SH-SY5Y (cell line): ENCODE measurements at regions not wholly inside any gene's neighbourhood (a gene's known extent, or its start where the extent isn't known, plus 50 kb on each side); places are given as distances from the start of the nearest gene placed in this dataset.

Experiments
- GATA2 ChIP-seq: IDR thresholded peaks from 2 replicates; pipeline ENCODE4 v1.6.1; 2011; ENCODE audit warnings: mild to moderate bottlenecking, low read depth, low read length
- GATA3 ChIP-seq: IDR thresholded peaks from 2 replicates; pipeline ENCODE4 v1.6.1; 2011; ENCODE audit warnings: low read depth, mild to moderate bottlenecking, low read length, moderate library complexity

GRCh38 chr14:86143248-86143647, 613.3 kb downstream of the FLRT2 start:
- TF ChIP-seq GATA2 (no peak), GATA3 (no peak)

GRCh38 chr14:86141966-86142365, 612.0 kb downstream of the FLRT2 start:
- TF ChIP-seq GATA3 (no peak), GATA2 (no peak)

GRCh38 chr14:86129426-86129825, 599.5 kb downstream of the FLRT2 start:
- TF ChIP-seq GATA2, result no peak
- no peak for TF ChIP-seq GATA3

GRCh38 chr14:86124328-86124727, 594.4 kb downstream of the FLRT2 start:
- no peak for TF ChIP-seq GATA2

GRCh38 chr14:86115972-86116371, 586.0 kb downstream of the FLRT2 start:
- no peak for TF ChIP-seq GATA3
- no peak for TF ChIP-seq GATA2

GRCh38 chr14:86104691-86105265, 574.8 kb downstream of the FLRT2 start:
- TF ChIP-seq GATA2 (no peak), GATA3 (no peak)

- TF ChIP-seq GATA3 (no peak), GATA2 (no peak)
Observed at GRCh38 chr14:86094512-86094911, 564.6 kb downstream of the FLRT2 start.

GRCh38 chr14:86091811-86092210, 561.9 kb downstream of the FLRT2 start:
- TF ChIP-seq GATA3 (no peak), GATA2 (no peak)

GRCh38 chr14:86088156-86088555, 558.2 kb downstream of the FLRT2 start:
- TF ChIP-seq GATA2 (no peak), GATA3 (no peak)

GRCh38 chr14:86087377-86087776, 557.4 kb downstream of the FLRT2 start:
- TF ChIP-seq GATA3 (no peak), GATA2 (no peak)

GRCh38 chr14:86086962-86087361, 557.0 kb downstream of the FLRT2 start:
- no peak for TF ChIP-seq GATA3
- no peak for TF ChIP-seq GATA2

GRCh38 chr14:86084097-86084496, 554.2 kb downstream of the FLRT2 start:
- TF ChIP-seq GATA3 (no peak), GATA2 (no peak)

- TF ChIP-seq GATA2 (no peak), GATA3 (no peak)
Observed at GRCh38 chr14:86083616-86084015, 553.7 kb downstream of the FLRT2 start.

GRCh38 chr14:86072116-86072894, 542.4 kb downstream of the FLRT2 start:
- TF ChIP-seq GATA2 (no peak), GATA3 (no peak)

GRCh38 chr14:86066651-86067050, 536.7 kb downstream of the FLRT2 start:
- TF ChIP-seq GATA2 (no peak), GATA3 (no peak)
